ENCODE measurements at regions not wholly inside any gene's neighbourhood (a gene's known extent, or its start where the extent isn't known, plus 50 kb on each side); places are given as distances from the start of the nearest gene placed in this dataset.

DNA sequence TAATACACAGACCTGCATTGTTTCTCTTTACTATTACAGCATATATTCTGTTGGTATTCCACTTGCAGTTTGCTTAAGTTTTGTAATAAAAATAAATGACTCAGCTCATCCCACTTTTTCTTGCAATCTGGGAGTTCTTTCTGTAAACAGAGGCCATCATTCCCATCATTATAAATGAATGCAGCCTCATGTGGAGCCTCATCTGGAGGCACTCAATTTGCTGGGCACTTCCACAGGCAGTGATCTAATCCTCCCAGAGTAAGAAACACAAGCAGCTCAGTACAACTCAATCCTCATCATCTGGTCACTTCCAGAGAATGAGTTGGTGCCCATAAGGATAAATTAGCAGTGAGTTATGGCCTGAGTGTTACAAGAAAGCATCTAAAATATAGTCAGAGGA lies 2801.9 kb downstream of the PCDH9 start:
- TF ChIP-seq CTCF (IDR thresholded peaks at IDR 0.05) (no peak), POLR2A (IDR thresholded peaks at IDR 0.05) (no peak), POLR2AphosphoS5 (IDR thresholded peaks at IDR 0.05) (no peak)

All from gastroesophageal sphincter (tissue), 3 donors.